Stimulated activated CD4-positive, alpha-beta T cell treated with anti-CD3 and anti-CD28 coated beads, Interleukin-15, amount 100 ng/mL, for 24 hours (primary cell): ENCODE measurements at regions not wholly inside any gene's neighbourhood (a gene's known extent, or its start where the extent isn't known, plus 50 kb on each side); places are given as distances from the start of the nearest gene placed in this dataset.

Experiments used
- DNase-seq: peaks from one replicate; pipeline ENCODE4 v3.0.0-alpha.2; 2020

- no peak for DNase-seq
These were observed 63.1 kb upstream of the BAIAP2L1 start for GRCh38 chr7:98463837-98464557.

- no peak for DNase-seq
These were observed 62.2 kb upstream of the BAIAP2L1 start for GRCh38 chr7:98462911-98463633.

- no peak for DNase-seq
These were observed 60.0 kb upstream of the BAIAP2L1 start for GRCh38 chr7:98460902-98461301.

GRCh38 chr7:98459529-98459928, 58.6 kb upstream of the BAIAP2L1 start:
- no peak for DNase-seq

- DNase-seq = no peak
These were observed 57.4 kb upstream of the BAIAP2L1 start for GRCh38 chr7:98458090-98458875.

GRCh38 chr7:98456866-98457265, 56.0 kb upstream of the BAIAP2L1 start:
- no peak for DNase-seq

GRCh38 chr7:98452791-98453190, 51.9 kb upstream of the BAIAP2L1 start:
- no peak for DNase-seq
